ENCODE measurements at regions not wholly inside any gene's neighbourhood (a gene's known extent, or its start where the extent isn't known, plus 50 kb on each side); places are given as distances from the start of the nearest gene placed in this dataset.

DNA sequence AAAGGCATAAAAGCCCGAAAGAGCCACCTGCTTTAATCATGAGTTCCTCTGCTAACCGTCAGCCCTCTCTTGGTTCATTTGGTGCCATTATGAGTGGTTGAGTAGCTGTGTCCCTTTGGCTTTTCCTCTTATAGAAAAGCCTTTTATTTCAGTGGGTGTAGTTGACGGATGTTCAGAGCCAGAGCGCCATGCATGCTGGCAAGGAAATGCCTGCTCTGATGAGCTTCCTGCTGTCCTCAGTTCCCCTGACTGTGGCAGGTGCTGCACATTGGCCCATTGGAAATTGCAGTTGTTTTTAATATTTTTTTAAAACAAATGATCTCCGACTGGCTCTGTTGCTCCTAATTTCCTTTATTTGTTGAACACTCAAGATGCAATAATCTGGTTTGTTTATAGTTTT lies 77.3 kb upstream of the LIMCH1 start:
- DNase-seq (ENCODE audit: low spot score) = no peak

DNA sequence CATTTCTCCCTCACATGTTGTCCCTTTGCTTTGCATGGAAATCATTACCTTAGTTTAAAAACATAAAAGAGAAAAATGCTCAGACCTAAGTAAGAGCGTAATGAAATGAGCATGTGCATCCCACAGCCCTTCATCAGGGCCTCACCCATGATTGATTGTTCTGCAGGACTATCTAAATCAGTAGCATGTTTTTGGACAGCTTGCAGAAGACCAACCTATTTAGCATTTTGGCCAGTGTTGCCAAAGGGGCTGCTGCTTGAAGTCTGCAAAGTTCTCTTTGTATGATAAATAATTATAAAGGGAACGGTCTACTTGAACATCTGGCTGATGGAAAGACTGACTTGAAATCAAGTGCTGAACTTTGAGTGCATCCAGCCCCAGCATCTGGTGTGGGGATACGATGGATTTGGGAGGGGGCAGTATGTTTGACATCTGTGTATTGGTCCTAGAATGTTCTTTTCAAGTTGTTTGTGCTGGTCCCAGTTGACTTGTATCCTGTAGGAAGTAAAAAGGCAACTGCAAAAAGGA lies 76.1 kb upstream of the LIMCH1 start:
- no peak for DNase-seq (ENCODE audit: low spot score)

DNA sequence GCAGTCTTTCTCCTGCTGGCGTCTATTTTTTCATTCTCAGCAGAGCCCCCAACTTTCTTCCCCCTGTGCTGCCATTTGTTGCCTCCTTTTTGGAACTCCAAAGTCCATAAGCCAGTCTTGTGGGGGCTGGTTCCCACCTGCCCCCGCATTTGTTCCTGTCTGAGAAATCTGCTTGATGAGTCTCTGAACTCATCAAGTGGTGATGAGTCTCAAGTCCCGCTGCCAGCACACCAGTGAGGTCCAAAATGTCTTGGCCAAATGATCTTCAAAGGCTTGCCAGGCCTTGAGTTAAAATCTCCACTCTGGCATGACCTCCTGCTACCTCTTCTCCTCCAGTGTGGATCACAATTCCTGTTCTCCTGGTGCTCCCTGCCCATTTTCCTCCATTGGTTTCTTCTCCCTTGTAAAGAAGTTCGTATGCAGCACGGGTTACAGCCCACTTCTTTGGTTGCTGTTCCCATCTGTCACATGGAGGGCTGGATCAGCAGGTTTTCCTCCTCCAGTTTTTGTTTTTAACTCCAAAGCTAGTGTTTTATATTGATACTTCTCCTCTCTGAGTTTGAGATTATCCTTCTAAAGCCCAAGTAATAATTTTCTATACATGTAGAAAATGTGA lies 72.7 kb upstream of the LIMCH1 start:
- DNase-seq (ENCODE audit: low spot score) = no peak

DNA sequence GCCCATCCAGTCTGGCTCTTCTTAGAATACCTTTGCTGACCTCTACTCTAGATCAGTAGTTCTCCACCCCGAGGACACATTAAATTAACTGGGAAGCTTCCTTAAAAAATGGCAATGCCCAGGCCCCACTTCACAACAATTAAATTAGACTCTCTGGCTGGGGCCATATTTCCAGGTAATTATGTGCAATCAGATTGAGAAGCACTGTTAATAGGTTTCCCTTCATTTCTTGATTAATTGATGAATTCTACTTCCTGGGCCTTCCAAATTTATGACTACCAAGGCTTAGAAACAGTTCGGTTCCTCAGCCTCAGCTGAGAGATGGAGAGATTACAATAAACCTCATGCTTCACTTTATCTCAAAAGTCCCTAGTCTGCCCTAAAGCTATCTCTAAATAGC lies 71.7 kb upstream of the LIMCH1 start:
- no peak for DNase-seq (ENCODE audit: low spot score)

DNA sequence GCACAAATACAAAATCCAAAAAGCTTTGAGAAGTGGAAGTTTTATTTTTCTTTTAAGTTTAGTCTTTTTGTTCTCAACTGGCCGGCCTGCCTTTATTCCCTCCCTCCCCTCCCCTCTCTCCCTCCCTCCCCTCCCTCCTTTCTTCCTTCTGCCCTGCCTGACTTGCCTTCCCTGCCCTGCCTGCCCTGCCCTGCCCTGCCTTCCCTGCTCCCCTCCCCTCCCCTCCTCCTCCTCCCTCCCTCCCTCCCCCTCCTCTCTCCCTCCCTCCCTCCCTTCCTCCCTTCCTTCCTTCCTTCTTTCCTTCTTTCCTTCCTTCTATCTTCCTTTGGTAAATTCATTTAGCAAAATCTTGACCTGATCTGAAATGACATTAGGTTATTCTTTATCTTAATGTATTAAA lies 69.8 kb upstream of the LIMCH1 start:
- no peak for DNase-seq (ENCODE audit: low spot score)

DNA sequence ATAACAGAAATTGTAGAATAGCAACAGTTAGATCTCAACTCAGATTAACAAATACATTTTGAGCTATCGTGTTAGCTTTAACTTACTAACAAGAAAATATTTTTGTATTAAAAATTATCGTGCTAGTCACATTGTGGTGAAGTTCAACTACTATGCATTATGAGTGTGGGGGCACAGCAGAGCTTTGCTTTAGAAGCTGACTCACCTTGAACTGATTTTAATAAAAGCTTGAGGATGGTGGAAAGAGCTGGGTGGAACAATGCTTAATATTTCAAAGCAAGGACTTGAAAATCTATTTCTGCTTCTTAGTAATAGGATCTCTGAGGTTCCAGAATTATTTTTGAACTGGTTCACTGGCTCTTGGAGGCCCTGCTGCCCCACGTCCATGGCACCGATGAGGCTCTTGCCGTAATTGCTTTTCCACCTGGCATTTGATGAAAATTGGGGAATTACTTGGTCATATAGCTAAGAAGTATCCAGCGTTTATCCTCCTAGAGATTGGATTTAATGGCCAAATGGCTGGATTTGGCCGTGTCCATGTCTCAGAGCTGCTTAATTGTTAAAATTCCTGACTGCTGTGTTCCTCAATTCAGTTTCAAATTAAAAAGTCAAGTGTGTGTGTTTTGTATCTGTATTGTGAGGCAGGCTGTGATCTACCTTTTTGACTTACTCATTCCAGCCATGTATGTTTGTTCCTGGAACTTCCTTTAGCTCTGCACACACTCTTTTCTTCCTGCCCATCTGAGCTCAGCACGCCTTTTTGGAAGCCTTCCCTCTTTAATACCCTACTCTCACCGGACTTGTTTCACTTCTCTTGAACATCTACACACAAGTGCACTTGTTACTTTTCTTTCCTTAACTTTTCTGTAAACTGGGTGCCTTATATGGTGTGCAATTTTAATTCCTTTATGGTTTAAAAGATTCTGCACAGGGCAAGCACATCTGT lies 66.6 kb upstream of the LIMCH1 start:
- DNase-seq (ENCODE audit: low spot score) = no peak

DNA sequence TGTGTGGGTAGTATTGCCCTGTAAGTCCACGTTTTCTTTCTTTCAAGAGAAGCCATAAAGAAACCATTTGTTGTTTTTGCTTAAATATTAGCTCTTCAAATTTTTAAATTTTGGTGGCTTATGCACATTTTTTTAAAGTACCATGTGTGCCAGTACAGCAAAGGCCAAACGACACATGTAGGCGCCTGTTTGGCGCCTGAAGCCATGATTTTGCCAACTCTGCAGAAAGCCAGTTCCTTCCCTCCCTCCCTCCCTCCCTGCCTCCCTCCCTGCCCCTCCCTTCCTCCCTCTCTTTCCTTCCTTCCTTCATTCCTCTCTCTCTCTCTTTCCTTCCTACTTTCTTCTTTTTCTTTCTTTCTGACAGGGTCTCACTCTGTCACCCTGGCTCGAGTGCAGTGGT lies 65.9 kb upstream of the LIMCH1 start:
- no peak for DNase-seq (ENCODE audit: low spot score)

DNA sequence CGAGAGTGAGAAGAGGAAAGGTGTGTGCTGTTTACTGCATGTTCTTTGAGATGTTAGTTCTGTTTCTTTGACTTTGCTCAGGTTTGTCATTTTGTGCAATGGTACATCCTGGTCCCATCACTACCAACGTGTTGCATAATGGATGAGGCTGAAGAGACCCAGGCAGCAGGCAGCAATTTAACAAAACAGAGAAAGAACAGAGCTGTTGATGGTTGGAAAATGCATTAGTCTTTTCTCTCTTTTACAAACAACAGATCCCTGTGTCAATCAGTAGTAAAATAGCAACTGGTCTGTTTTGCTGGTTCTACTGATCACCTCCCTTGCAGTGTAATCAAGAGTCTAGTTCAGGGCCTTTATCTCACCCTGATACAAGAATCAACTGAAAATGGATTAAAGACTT lies 64.8 kb upstream of the LIMCH1 start:
- no peak for DNase-seq (ENCODE audit: low spot score)

DNA sequence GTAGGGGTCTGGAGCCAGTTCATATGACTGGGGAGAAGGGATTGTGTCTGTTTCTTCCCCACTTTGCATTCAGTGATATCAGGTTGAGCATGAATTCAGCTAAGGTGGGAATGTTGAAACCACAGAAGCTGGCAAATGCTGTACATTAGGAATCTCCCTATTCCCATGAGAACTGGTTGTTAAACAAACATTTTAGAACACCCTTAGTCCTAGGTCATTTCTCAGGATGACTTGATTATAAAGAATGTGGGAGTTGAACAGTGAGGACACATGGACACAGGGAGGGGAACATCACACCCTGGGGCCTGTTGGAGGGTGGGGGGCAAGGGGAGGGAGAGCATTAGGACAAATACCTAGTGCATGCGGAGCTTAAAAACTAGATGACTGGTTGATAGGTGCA lies 62.6 kb upstream of the LIMCH1 start:
- DNase-seq (ENCODE audit: low spot score) = no peak

DNA sequence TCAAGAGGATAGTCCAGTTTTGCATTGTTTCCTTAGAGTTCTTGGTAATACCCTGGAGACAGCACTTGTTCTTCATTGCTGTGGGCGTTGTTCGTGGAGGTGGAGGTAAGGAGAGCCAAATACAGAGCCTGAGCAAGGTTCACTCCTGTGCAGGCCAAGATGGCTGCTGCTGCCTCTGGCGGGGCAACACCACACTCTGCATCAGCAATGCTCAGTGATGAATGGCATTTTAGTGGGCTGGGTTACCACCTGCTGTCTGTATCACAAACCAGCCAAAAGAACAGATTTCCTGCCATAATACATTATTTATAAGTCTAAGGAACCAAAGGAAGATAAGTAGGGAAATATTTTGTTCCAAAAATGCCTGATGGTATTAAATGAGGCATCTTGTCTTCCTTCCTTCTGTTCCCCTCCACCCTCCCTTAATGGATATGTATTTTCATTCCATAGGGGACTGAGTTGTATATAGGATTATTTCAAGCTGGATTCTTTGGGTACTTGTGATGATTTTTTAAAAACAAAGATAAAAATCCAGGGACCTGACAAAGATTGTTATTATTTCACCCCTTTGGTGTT lies 61.6 kb upstream of the LIMCH1 start:
- peak; percentile 48 for DNase-seq (ENCODE audit: low spot score)

DNA sequence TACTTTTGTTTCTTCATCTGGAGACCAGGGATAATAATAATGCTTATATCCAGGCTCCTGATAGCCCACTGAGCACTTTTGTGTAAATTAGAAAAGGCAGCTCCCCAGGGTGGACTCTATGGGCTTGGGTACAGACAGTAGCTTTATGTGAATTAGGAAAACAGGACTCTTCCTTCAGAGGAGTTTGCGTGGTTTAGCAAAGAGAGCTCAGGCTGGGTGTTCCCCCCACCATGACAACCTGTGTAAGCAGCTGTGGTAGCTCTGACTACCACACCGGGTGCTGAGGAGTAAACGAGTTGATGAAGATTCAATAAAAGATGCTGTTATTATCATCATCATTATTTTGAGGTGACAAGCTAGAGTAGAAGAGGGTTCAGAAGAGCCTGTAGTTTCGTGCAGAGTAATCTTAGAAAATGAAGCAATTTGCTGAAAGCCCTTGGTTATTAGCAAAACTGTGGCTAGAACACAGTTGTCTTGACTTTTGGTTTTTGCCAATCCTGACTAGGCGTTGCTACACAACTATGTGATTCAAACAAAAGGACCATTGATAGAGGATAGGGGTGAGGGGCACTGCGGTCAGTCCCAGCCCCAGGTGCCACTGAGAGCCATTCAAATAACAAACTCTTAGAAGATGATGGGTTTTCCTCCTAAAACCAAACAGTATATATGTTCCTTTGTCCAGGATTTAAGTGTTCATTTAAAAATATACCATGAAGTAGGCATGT lies 60.6 kb upstream of the LIMCH1 start:
- no peak for DNase-seq (ENCODE audit: low spot score)

DNA sequence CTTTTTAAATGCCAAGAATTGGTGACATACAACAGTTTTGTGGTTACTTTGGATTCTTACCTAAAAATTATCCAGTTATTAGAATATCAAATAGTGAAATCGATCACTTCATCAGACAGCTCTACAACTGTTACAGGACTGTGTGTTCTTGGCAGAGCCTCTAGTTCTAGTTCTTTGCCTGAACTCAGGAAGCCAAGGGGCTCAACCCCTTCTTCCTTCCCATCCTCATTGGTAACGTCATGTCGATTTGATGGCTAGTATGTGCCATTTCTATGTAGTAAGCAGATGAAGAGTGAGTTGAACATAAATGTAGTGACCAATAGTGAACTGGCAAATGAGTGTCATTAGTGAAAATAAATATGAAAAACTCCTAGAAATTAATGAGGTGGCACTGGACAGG lies 59.4 kb upstream of the LIMCH1 start:
- DNase-seq (ENCODE audit: low spot score) = no peak

DNA sequence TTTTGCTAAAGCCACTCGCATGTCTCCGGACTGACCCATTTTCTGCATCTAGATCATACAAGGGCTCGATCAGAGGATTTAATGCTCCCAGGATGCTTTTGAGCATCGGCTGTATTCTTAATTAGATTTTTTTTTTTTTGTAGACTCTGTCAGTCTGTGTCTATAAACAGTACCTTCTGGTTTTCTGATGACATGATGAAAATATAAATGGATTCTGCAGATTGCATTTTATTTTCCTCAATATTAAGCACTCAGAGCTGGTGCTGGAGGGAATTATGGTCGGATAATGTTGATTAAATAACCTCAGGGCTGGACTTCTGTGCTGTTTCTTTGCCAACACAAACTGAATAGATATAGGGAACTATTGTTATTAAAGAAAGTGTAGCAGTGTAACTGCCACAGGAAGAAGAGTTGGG lies 57.1 kb upstream of the LIMCH1 start:
- DNase-seq (ENCODE audit: low spot score) = no peak

DNA sequence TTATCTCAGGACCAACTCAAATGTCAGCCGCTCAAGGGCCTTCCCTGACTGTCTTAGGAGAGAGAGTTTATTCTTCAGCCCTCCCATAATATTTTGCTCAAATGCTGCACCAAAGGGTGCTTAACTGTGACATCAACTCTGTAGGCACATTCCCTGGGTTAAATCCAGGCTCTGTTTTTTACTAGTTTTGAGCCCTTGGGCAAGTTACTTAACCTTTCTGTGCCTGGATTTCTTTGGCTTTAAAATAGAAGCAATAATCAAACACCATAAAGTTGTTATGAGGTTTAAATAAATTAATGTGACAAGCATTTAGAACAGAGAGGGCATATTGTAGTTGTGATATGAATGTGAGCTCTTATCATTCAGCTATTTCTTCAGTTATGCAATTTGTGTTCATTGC lies 54.2 kb upstream of the LIMCH1 start:
- no peak for DNase-seq (ENCODE audit: low spot score)

DNA sequence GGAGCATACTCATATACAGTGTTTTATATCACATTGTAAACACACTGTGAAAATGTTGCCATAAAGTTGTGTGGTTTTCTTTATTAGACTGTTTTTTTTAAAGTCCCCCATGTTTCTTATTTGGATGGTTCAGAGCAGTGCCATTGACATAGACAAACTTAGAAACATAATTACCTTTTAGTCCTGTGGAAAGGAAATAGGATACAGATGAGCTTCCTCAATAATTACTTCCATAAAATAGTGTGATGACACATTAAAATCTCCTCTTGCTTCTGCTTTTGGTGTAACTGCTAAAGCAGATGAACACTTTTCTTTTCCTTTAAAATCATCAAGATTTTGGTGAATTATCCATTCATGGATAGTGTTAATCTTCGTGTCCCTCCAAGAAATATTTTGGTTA lies 52.9 kb upstream of the LIMCH1 start:
- no peak for DNase-seq (ENCODE audit: low spot score)

DNA sequence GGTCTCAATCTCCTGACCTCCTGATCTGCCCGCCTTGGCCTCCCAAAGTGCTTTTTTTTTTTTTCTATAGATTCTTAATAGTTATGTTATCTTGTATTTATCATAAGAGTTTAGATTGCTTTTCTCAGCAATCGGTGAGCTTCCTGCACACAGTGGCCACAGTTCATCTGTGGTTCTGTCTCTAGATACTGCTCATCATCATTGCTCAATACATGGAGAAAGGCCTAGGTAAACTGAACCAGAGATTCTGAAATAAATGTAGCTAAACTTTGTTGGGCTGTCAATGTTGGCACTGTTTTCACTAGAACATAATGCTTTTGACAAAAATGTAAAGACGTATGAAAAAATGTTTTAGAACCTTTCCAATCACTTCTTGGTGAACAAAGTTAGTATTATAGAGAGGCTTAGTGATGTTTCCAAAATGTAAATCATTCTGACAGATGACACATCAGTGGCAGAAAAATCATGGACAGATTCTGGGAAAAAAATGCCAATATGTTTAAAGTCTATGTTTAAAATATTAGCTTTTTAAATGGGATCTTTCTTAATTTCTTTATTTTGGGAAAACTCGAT lies 50.0 kb upstream of the LIMCH1 start:
- no peak for DNase-seq (ENCODE audit: low spot score)

All from D341Med (cell line).